GM19023 (cell line): ENCODE measurements at regions not wholly inside any gene's neighbourhood (a gene's known extent, or its start where the extent isn't known, plus 50 kb on each side); places are given as distances from the start of the nearest gene placed in this dataset.
"Not testable (repeated sequence)": the region's sequence is repeated elsewhere in the genome, so short reads cannot be mapped to it uniquely, and the experiment has no call there.

ENCODE experiments used
- ATAC-seq: cut with Tn5 transposase; IDR thresholded peaks from one replicate; pipeline ENCODE4 v1.9.1; 2021; ENCODE audit warnings: mild to moderate bottlenecking, moderate library complexity; ENCODE audit not compliant: unreplicated experiment

GRCh38 chr13:66237411-66238062 lies 992.6 kb downstream of the PCDH9 start:
- no peak for ATAC-seq

- no peak for ATAC-seq
Observed at GRCh38 chr13:66234159-66234558, 996.0 kb downstream of the PCDH9 start.

GRCh38 chr13:66231958-66232357 lies 998.2 kb downstream of the PCDH9 start:
- not testable (repeated sequence) for ATAC-seq

GRCh38 chr13:66225072-66225471 lies 1005.1 kb downstream of the PCDH9 start:
- no peak for ATAC-seq

GRCh38 chr13:66224663-66225062 lies 1005.5 kb downstream of the PCDH9 start:
- no peak for ATAC-seq

- no peak for ATAC-seq
Observed at GRCh38 chr13:66222926-66223325, 1007.2 kb downstream of the PCDH9 start.

- ATAC-seq, result no peak
Observed at GRCh38 chr13:66222127-66222526, 1008.0 kb downstream of the PCDH9 start.

GRCh38 chr13:66219506-66219905 lies 1010.6 kb downstream of the PCDH9 start:
- no peak for ATAC-seq

GRCh38 chr13:66218583-66218982 lies 1011.6 kb downstream of the PCDH9 start:
- no peak for ATAC-seq

GRCh38 chr13:66216728-66217127 lies 1013.4 kb downstream of the PCDH9 start:
- no peak for ATAC-seq

- no peak for ATAC-seq
Observed at GRCh38 chr13:66214467-66214866, 1015.7 kb downstream of the PCDH9 start.

- ATAC-seq, result no peak
Observed at GRCh38 chr13:66212511-66212910, 1017.6 kb downstream of the PCDH9 start.

- ATAC-seq, result no peak
Observed at GRCh38 chr13:66210677-66211076, 1019.5 kb downstream of the PCDH9 start.

- ATAC-seq, result no peak
Observed at GRCh38 chr13:66208589-66208988, 1021.5 kb downstream of the PCDH9 start.

- ATAC-seq, result no peak
Observed at GRCh38 chr13:66207610-66208009, 1022.5 kb downstream of the PCDH9 start.

- no peak for ATAC-seq
Observed at GRCh38 chr13:66205807-66206206, 1024.3 kb downstream of the PCDH9 start.

GRCh38 chr13:66200555-66200954 lies 1029.6 kb downstream of the PCDH9 start:
- ATAC-seq, result no peak

- no peak for ATAC-seq
Observed at GRCh38 chr13:66195238-66195637, 1034.9 kb downstream of the PCDH9 start.

- no peak for ATAC-seq
Observed at GRCh38 chr13:66189986-66190385, 1040.2 kb downstream of the PCDH9 start.

- no peak for ATAC-seq
Observed at GRCh38 chr13:66180836-66181235, 1049.3 kb downstream of the PCDH9 start.

- ATAC-seq, result no peak
Observed at GRCh38 chr13:66171920-66172319, 1058.2 kb downstream of the PCDH9 start.

- no peak for ATAC-seq
Observed at GRCh38 chr13:66162470-66162869, 1067.7 kb downstream of the PCDH9 start.

GRCh38 chr13:66159511-66159910 lies 1070.6 kb downstream of the PCDH9 start:
- ATAC-seq, result no peak
